ENCODE measurements at regions not wholly inside any gene's neighbourhood (a gene's known extent, or its start where the extent isn't known, plus 50 kb on each side); places are given as distances from the start of the nearest gene placed in this dataset.

- H3K4me3 ChIP-seq (ENCODE audit: low read depth in 1 of 2, low read length in 1 of 2), result no peak overlapping the region
- no peaks in the 10 kb centered on the region for H3K4me1 ChIP-seq (ENCODE audit: control insufficient read depth in 1 of 2, insufficient read depth in 1 of 2, low read depth in 1 of 2, low read length in 1 of 2)
- TF ChIP-seq CTCF (IDR thresholded peaks at IDR 0.05), result no peak
- H3K36me3 ChIP-seq, result no peaks in the 10 kb centered on the region
- no peak overlapping the region for H3K27ac ChIP-seq
- no peaks in the 10 kb centered on the region for H3K9me3 ChIP-seq
- no peaks in the 10 kb centered on the region for H3K27me3 ChIP-seq
These were observed 464.4 kb upstream of the AKR1E2 start for GRCh38 chr10:4361581-4361980.

- H3K4me1 ChIP-seq (ENCODE audit: control insufficient read depth in 1 of 2, insufficient read depth in 1 of 2, low read depth in 1 of 2, low read length in 1 of 2), result no peaks in the 10 kb centered on the region
- no peaks in the 10 kb centered on the region for H3K36me3 ChIP-seq
- TF ChIP-seq CTCF (IDR thresholded peaks at IDR 0.05), result no peak
- H3K27ac ChIP-seq, result no peak overlapping the region
- H3K4me3 ChIP-seq (ENCODE audit: low read depth in 1 of 2, low read length in 1 of 2), result no peak overlapping the region
- no peaks in the 10 kb centered on the region for H3K27me3 ChIP-seq
- no peaks in the 10 kb centered on the region for H3K9me3 ChIP-seq
These were observed 467.0 kb upstream of the AKR1E2 start for GRCh38 chr10:4359003-4359402.

GRCh38 chr10:4357911-4358310 lies 468.1 kb upstream of the AKR1E2 start:
- H3K9me3 ChIP-seq, result no peaks in the 10 kb centered on the region
- no peaks in the 10 kb centered on the region for H3K4me1 ChIP-seq (ENCODE audit: control insufficient read depth in 1 of 2, insufficient read depth in 1 of 2, low read depth in 1 of 2, low read length in 1 of 2)
- H3K4me3 ChIP-seq (ENCODE audit: low read depth in 1 of 2, low read length in 1 of 2), result no peak overlapping the region
- H3K27ac ChIP-seq, result no peak overlapping the region
- no peaks in the 10 kb centered on the region for H3K27me3 ChIP-seq
- TF ChIP-seq CTCF (IDR thresholded peaks at IDR 0.05), result no peak
- H3K36me3 ChIP-seq, result no peaks in the 10 kb centered on the region

GRCh38 chr10:4355350-4355749 lies 470.7 kb upstream of the AKR1E2 start:
- Histone ChIP-seq H3K27ac (no peak overlapping the region), H3K4me3 (ENCODE audit: low read depth in 1 of 2, low read length in 1 of 2) (no peak overlapping the region), H3K4me1 (ENCODE audit: control insufficient read depth in 1 of 2, insufficient read depth in 1 of 2, low read depth in 1 of 2, low read length in 1 of 2) (no peaks in the 10 kb centered on the region), H3K36me3 (no peaks in the 10 kb centered on the region), H3K9me3 (no peaks in the 10 kb centered on the region), H3K27me3 (no peaks in the 10 kb centered on the region)
- TF ChIP-seq CTCF (IDR thresholded peaks at IDR 0.05), result no peak

GRCh38 chr10:4354382-4354812 lies 471.6 kb upstream of the AKR1E2 start:
- H3K27me3 ChIP-seq, result no peaks in the 10 kb centered on the region
- H3K27ac ChIP-seq, result no peak overlapping the region
- H3K4me1 ChIP-seq (ENCODE audit: control insufficient read depth in 1 of 2, insufficient read depth in 1 of 2, low read depth in 1 of 2, low read length in 1 of 2), result no peaks in the 10 kb centered on the region
- TF ChIP-seq CTCF (IDR thresholded peaks at IDR 0.05), result no peak
- H3K36me3 ChIP-seq, result no peaks in the 10 kb centered on the region
- H3K4me3 ChIP-seq (ENCODE audit: low read depth in 1 of 2, low read length in 1 of 2), result no peak overlapping the region
- H3K9me3 ChIP-seq, result no peaks in the 10 kb centered on the region

- H3K9me3 ChIP-seq, result no peaks in the 10 kb centered on the region
- no peak overlapping the region for H3K4me3 ChIP-seq (ENCODE audit: low read depth in 1 of 2, low read length in 1 of 2)
- H3K27me3 ChIP-seq, result no peaks in the 10 kb centered on the region
- H3K27ac ChIP-seq, result no peak overlapping the region
- no peaks in the 10 kb centered on the region for H3K36me3 ChIP-seq
- no peaks in the 10 kb centered on the region for H3K4me1 ChIP-seq (ENCODE audit: control insufficient read depth in 1 of 2, insufficient read depth in 1 of 2, low read depth in 1 of 2, low read length in 1 of 2)
- TF ChIP-seq CTCF (IDR thresholded peaks at IDR 0.05), result no peak
These were observed 472.0 kb upstream of the AKR1E2 start for GRCh38 chr10:4353964-4354363.

All from neutrophil (primary cell).